ENCODE measurements at regions not wholly inside any gene's neighbourhood (a gene's known extent, or its start where the extent isn't known, plus 50 kb on each side); places are given as distances from the start of the nearest gene placed in this dataset.

DNA sequence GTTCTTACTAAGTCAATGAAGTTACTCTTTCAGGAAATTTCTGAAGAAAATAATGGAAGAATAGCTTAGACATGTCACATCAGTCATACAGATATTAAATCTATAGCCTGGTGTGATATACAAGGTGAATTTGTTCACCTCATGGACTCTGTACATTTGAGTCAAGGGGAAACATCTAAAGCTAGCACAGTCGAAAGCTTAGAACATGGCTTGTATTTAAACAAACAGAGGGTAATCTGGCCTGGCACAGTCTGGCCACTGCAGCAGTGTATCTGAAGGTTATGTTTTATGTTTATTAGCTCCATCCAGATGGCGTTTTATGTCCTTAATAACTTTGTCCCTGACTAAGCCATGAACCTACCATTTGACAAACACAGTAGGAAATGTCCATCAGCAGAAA, 817.3 kb downstream of the SATB2 start:
- Histone ChIP-seq H2AFZ (ENCODE audit: low read depth, low read length) (no peak overlapping the region), H3K36me3 (ENCODE audit: insufficient read depth, low read length) (no peaks in the 10 kb centered on the region), H4K20me1 (ENCODE audit: insufficient read depth, low read length) (no peaks in the 10 kb centered on the region), H3K4me1 (ENCODE audit: insufficient read depth, low read length) (no peaks in the 10 kb centered on the region), H3K27ac (ENCODE audit: low read depth, low read length) (no peak overlapping the region), H3K4me2 (ENCODE audit: low read length) (no peak overlapping the region), H3K9me3 (ENCODE audit: insufficient read depth, low read depth, low read length) (no peaks in the 10 kb centered on the region), H3K79me2 (ENCODE audit: insufficient read depth, low read length) (no peaks in the 10 kb centered on the region), H3K27me3 (ENCODE audit: insufficient read depth, low read length) (no peaks in the 10 kb centered on the region), H3K4me3 (ENCODE audit: insufficient read depth, low read depth, low read length) (no peak overlapping the region), H3K9ac (ENCODE audit: low read length) (no peak overlapping the region)
- H3K36me3 Mint-ChIP-seq (ENCODE audit: low read depth, unreplicated experiment): no peaks in the 10 kb centered on the region
- no peaks in the 10 kb centered on the region for H3K4me1 Mint-ChIP-seq (ENCODE audit: low read depth, unreplicated experiment)
- no peak overlapping the region for H3K4me3 Mint-ChIP-seq (ENCODE audit: unreplicated experiment)
- no peak for TF ChIP-seq CTCF (IDR thresholded peaks at IDR 0.05; ENCODE audit: insufficient read depth, low read depth, low read length)
- no peak for TF ChIP-seq EZH2 (IDR thresholded peaks at IDR 0.05; ENCODE audit: insufficient read depth, low read length)
- H3K9me3 Mint-ChIP-seq (ENCODE audit: unreplicated experiment): no peaks in the 10 kb centered on the region
- DNase-seq (ENCODE audit: low read depth): no peak
- peaks cover 3% of the 10 kb centered on the region for H3K27me3 Mint-ChIP-seq (ENCODE audit: low read depth, unreplicated experiment)
- no peak overlapping the region for H3K27ac Mint-ChIP-seq (ENCODE audit: unreplicated experiment)
- FAIRE-seq: no peak

DNA sequence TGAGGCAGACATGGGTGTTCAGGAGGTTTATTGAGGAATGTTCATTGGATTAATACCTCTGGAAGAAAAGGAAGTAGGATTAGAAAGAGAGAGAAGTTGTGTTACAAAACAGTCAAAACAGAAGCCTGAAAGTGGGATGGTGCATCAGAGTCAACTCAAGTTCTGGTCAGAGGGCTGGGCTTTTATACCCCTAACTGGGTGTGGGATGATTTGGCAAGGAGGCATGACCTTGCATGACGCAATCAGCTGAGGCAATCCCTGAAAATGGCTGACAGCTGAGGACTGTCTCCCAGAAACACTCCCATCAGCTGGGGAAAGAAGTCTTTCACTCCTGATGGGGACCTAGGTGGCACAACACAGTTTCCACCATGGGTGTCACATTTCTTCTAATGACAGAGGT, 818.2 kb downstream of the SATB2 start:
- Mint-ChIP-seq H3K4me3 (ENCODE audit: unreplicated experiment) (no peak overlapping the region), H3K27me3 (ENCODE audit: low read depth, unreplicated experiment) (peaks cover 3% of the 10 kb centered on the region)
- FAIRE-seq: no peak

More for the DNA sequence above, 818.2 kb downstream of the SATB2 start:
- no peaks in the 10 kb centered on the region for H3K9me3 ChIP-seq (ENCODE audit: insufficient read depth, low read depth, low read length)
- H2AFZ ChIP-seq (ENCODE audit: low read depth, low read length): no peak overlapping the region
- DNase-seq (ENCODE audit: low read depth): no peak
- no peaks in the 10 kb centered on the region for H3K9me3 Mint-ChIP-seq (ENCODE audit: unreplicated experiment)
- H3K27ac ChIP-seq (ENCODE audit: low read depth, low read length): no peak overlapping the region
- TF ChIP-seq CTCF (IDR thresholded peaks at IDR 0.05; ENCODE audit: insufficient read depth, low read depth, low read length) (no peak), EZH2 (IDR thresholded peaks at IDR 0.05; ENCODE audit: insufficient read depth, low read length) (no peak)
- no peaks in the 10 kb centered on the region for H3K36me3 ChIP-seq (ENCODE audit: insufficient read depth, low read length)
- H3K4me2 ChIP-seq (ENCODE audit: low read length): no peak overlapping the region
- no peaks in the 10 kb centered on the region for H3K79me2 ChIP-seq (ENCODE audit: insufficient read depth, low read length)
- no peaks in the 10 kb centered on the region for H3K4me1 ChIP-seq (ENCODE audit: insufficient read depth, low read length)
- H3K4me3 ChIP-seq (ENCODE audit: insufficient read depth, low read depth, low read length): no peak overlapping the region
- no peaks in the 10 kb centered on the region for H3K4me1 Mint-ChIP-seq (ENCODE audit: low read depth, unreplicated experiment)
- H3K27ac Mint-ChIP-seq (ENCODE audit: unreplicated experiment): no peak overlapping the region
- no peaks in the 10 kb centered on the region for H3K36me3 Mint-ChIP-seq (ENCODE audit: low read depth, unreplicated experiment)
- no peaks in the 10 kb centered on the region for H4K20me1 ChIP-seq (ENCODE audit: insufficient read depth, low read length)
- H3K9ac ChIP-seq (ENCODE audit: low read length): no peak overlapping the region
- H3K27me3 ChIP-seq (ENCODE audit: insufficient read depth, low read length): no peaks in the 10 kb centered on the region
